HG03460 (cell line): ENCODE measurements at regions not wholly inside any gene's neighbourhood (a gene's known extent, or its start where the extent isn't known, plus 50 kb on each side); places are given as distances from the start of the nearest gene placed in this dataset.
"Not testable (repeated sequence)": the region's sequence is repeated elsewhere in the genome, so short reads cannot be mapped to it uniquely, and the experiment has no call there.

Source experiments
- ATAC-seq: cut with Tn5 transposase; IDR thresholded peaks from one replicate; pipeline ENCODE4 v1.9.1; 2021; ENCODE audit not compliant: unreplicated experiment

- no peak for ATAC-seq
Measured at GRCh38 chr18:4797002-4797685, 342.0 kb upstream of the DLGAP1 start.

GRCh38 chr18:4789506-4789905 lies 334.4 kb upstream of the DLGAP1 start:
- ATAC-seq = no peak

- no peak for ATAC-seq
Measured at GRCh38 chr18:4781873-4782272, 326.8 kb upstream of the DLGAP1 start.

- no peak for ATAC-seq
Measured at GRCh38 chr18:4765401-4765800, 310.3 kb upstream of the DLGAP1 start.

GRCh38 chr18:4762330-4762729 lies 307.2 kb upstream of the DLGAP1 start:
- no peak for ATAC-seq

GRCh38 chr18:4758980-4759379 lies 303.9 kb upstream of the DLGAP1 start:
- no peak for ATAC-seq

- ATAC-seq = no peak
Measured at GRCh38 chr18:4755848-4756247, 300.7 kb upstream of the DLGAP1 start.

- ATAC-seq = not testable (repeated sequence)
Measured at GRCh38 chr18:4753151-4753550, 298.0 kb upstream of the DLGAP1 start.

- no peak for ATAC-seq
Measured at GRCh38 chr18:4751523-4751922, 296.4 kb upstream of the DLGAP1 start.

GRCh38 chr18:4750393-4751346 lies 295.6 kb upstream of the DLGAP1 start:
- no peak for ATAC-seq

- no peak for ATAC-seq
Measured at GRCh38 chr18:4748975-4749374, 293.9 kb upstream of the DLGAP1 start.

- ATAC-seq = no peak
Measured at GRCh38 chr18:4734903-4735302, 279.8 kb upstream of the DLGAP1 start.

GRCh38 chr18:4734021-4734420 lies 278.9 kb upstream of the DLGAP1 start:
- no peak for ATAC-seq

- no peak for ATAC-seq
Measured at GRCh38 chr18:4721545-4721944, 266.4 kb upstream of the DLGAP1 start.

- ATAC-seq = no peak
Measured at GRCh38 chr18:4720518-4720917, 265.4 kb upstream of the DLGAP1 start.

GRCh38 chr18:4705894-4706293 lies 250.8 kb upstream of the DLGAP1 start:
- no peak for ATAC-seq

- ATAC-seq = no peak
Measured at GRCh38 chr18:4704781-4705180, 249.7 kb upstream of the DLGAP1 start.

- ATAC-seq = no peak
Measured at GRCh38 chr18:4691836-4692235, 236.7 kb upstream of the DLGAP1 start.

GRCh38 chr18:4678685-4679084 lies 223.6 kb upstream of the DLGAP1 start:
- not testable (repeated sequence) for ATAC-seq

- ATAC-seq = no peak
Measured at GRCh38 chr18:4677006-4677405, 221.9 kb upstream of the DLGAP1 start.

- no peak for ATAC-seq
Measured at GRCh38 chr18:4672162-4672561, 217.1 kb upstream of the DLGAP1 start.

- no peak for ATAC-seq
Measured at GRCh38 chr18:4658804-4659203, 203.7 kb upstream of the DLGAP1 start.
